ENCODE measurements at regions not wholly inside any gene's neighbourhood (a gene's known extent, or its start where the extent isn't known, plus 50 kb on each side); places are given as distances from the start of the nearest gene placed in this dataset.

- no peaks in the 10 kb centered on the region for H3K27me3 Mint-ChIP-seq (ENCODE audit: unreplicated experiment)
Measured at GRCh38 chr2:235274023-235274422, 219.8 kb upstream of the AGAP1 start.

DNA sequence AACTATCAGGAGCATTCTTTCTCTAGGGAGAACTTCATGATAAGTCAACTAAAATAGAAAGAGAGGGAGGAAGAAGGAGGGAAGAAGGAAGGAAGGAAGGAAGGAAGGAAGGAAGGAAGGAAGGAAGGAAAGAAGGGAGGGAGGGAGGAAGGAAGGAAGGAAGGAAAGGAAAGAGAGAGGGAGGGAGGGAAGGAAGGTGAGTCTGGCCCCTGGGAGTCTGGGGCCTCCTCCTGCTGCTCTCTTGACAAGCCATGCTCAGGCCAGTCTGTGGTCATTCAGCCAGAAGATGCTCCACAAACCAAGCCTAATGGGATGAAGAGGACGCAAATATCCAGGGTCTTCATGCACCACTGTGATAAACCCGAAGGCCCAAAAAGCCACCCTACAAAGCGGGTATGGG lies 216.4 kb upstream of the AGAP1 start:
- no peaks in the 10 kb centered on the region for H3K4me1 Mint-ChIP-seq (ENCODE audit: unreplicated experiment)
- H3K36me3 Mint-ChIP-seq (ENCODE audit: low read depth, unreplicated experiment) = no peaks in the 10 kb centered on the region
- no peak for DNase-seq (ENCODE audit: low spot score)
- no peak overlapping the region for H3K4me3 Mint-ChIP-seq (ENCODE audit: unreplicated experiment)
- no peak overlapping the region for H3K27ac Mint-ChIP-seq (ENCODE audit: unreplicated experiment)
- no peak for TF ChIP-seq CTCF (IDR thresholded peaks at IDR 0.05; ENCODE audit: unreplicated experiment)
- H3K9me3 Mint-ChIP-seq (ENCODE audit: unreplicated experiment) = no peaks in the 10 kb centered on the region
- H3K27me3 Mint-ChIP-seq (ENCODE audit: unreplicated experiment) = peaks cover 2% of the 10 kb centered on the region

More at GRCh38 chr2:235274023-235274422, 219.8 kb upstream of the AGAP1 start:
- no peak overlapping the region for H3K4me3 Mint-ChIP-seq (ENCODE audit: unreplicated experiment)
- no peak overlapping the region for H3K27ac Mint-ChIP-seq (ENCODE audit: unreplicated experiment)
- no peaks in the 10 kb centered on the region for H3K9me3 Mint-ChIP-seq (ENCODE audit: unreplicated experiment)
- no peak for DNase-seq (ENCODE audit: low spot score)
- TF ChIP-seq CTCF (IDR thresholded peaks at IDR 0.05; ENCODE audit: unreplicated experiment) = no peak
- no peaks in the 10 kb centered on the region for H3K36me3 Mint-ChIP-seq (ENCODE audit: low read depth, unreplicated experiment)
- peaks cover 31% of the 10 kb centered on the region for H3K4me1 Mint-ChIP-seq (ENCODE audit: unreplicated experiment)

- Mint-ChIP-seq H3K9me3 (ENCODE audit: unreplicated experiment) (no peaks in the 10 kb centered on the region), H3K4me3 (ENCODE audit: unreplicated experiment) (no peak overlapping the region), H3K27me3 (ENCODE audit: unreplicated experiment) (peaks cover 2% of the 10 kb centered on the region), H3K4me1 (ENCODE audit: unreplicated experiment) (no peaks in the 10 kb centered on the region), H3K36me3 (ENCODE audit: low read depth, unreplicated experiment) (no peaks in the 10 kb centered on the region), H3K27ac (ENCODE audit: unreplicated experiment) (no peak overlapping the region)
- TF ChIP-seq CTCF (IDR thresholded peaks at IDR 0.05; ENCODE audit: unreplicated experiment) = no peak
- no peak for DNase-seq (ENCODE audit: low spot score)
Measured at GRCh38 chr2:235278771-235279355, 215.0 kb upstream of the AGAP1 start.

DNA sequence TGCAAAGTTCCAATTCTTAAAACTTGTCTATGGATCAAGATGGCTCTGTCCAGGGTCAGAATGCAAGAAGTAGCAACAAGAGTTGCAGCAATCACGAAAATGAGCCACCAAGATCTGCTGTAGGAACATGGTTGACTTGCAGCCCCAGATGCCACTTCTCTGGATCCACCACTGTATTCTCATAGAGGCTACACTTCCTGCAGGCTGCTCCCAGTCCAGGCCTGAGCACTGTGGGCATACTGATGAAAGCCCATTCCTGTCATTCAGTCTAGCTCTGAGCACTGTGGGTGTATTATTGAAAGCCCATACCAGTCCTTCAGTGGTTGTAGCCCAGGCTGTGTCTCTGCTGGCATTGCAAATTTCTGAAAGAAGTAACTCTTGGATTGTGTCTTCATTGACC lies 213.9 kb upstream of the AGAP1 start:
- Mint-ChIP-seq H3K9me3 (ENCODE audit: unreplicated experiment) (no peaks in the 10 kb centered on the region), H3K27me3 (ENCODE audit: unreplicated experiment) (peaks cover 2% of the 10 kb centered on the region), H3K4me1 (ENCODE audit: unreplicated experiment) (no peaks in the 10 kb centered on the region), H3K4me3 (ENCODE audit: unreplicated experiment) (no peak overlapping the region), H3K27ac (ENCODE audit: unreplicated experiment) (no peak overlapping the region), H3K36me3 (ENCODE audit: low read depth, unreplicated experiment) (no peaks in the 10 kb centered on the region)
- no peak for TF ChIP-seq CTCF (IDR thresholded peaks at IDR 0.05; ENCODE audit: unreplicated experiment)
- DNase-seq (ENCODE audit: low spot score) = no peak

GRCh38 chr2:235283246-235283645 lies 210.6 kb upstream of the AGAP1 start:
- no peak for TF ChIP-seq CTCF (IDR thresholded peaks at IDR 0.05; ENCODE audit: unreplicated experiment)
- Mint-ChIP-seq H3K36me3 (ENCODE audit: low read depth, unreplicated experiment) (no peaks in the 10 kb centered on the region), H3K27me3 (ENCODE audit: unreplicated experiment) (peaks cover 2% of the 10 kb centered on the region), H3K9me3 (ENCODE audit: unreplicated experiment) (no peaks in the 10 kb centered on the region), H3K27ac (ENCODE audit: unreplicated experiment) (no peak overlapping the region), H3K4me1 (ENCODE audit: unreplicated experiment) (no peaks in the 10 kb centered on the region), H3K4me3 (ENCODE audit: unreplicated experiment) (no peak overlapping the region)
- DNase-seq (ENCODE audit: low spot score) = no peak

Measured in endothelial cell (in vitro differentiated cells).